Ishikawa (cell line): ENCODE measurements at regions not wholly inside any gene's neighbourhood (a gene's known extent, or its start where the extent isn't known, plus 50 kb on each side); places are given as distances from the start of the nearest gene placed in this dataset.

Experiments used
- CEBPB ChIP-seq: IDR thresholded peaks from 2 replicates; pipeline ENCODE4 v1.6.1; 2012
- CREB1 ChIP-seq: IDR thresholded peaks from 2 replicates; pipeline ENCODE4 v1.6.1; 2012; ENCODE audit warnings: low read depth
- EGR1 ChIP-seq: IDR thresholded peaks from 2 replicates; pipeline ENCODE4 v1.6.1; 2012
- EP300 ChIP-seq: IDR thresholded peaks from 2 replicates; pipeline ENCODE4 v1.6.1; 2012; ENCODE audit warnings: borderline replicate concordance
- FOXM1 ChIP-seq: IDR thresholded peaks from 2 replicates; pipeline ENCODE4 v1.6.1; 2012; ENCODE audit warnings: low read depth, borderline replicate concordance
- NFIC ChIP-seq: IDR thresholded peaks from 2 replicates; pipeline ENCODE4 v1.6.1; 2012
- RAD21 ChIP-seq: IDR thresholded peaks from 2 replicates; pipeline ENCODE4 v1.6.1; 2012; ENCODE audit warnings: low read depth
- TAF1 ChIP-seq: IDR thresholded peaks from 2 replicates; pipeline ENCODE4 v1.6.1; 2012; ENCODE audit warnings: low read depth, mild to moderate bottlenecking
- TCF12 ChIP-seq: IDR thresholded peaks from 2 replicates; pipeline ENCODE4 v1.6.1; 2012; ENCODE audit warnings: low read depth
- TEAD4 ChIP-seq: IDR thresholded peaks from 2 replicates; pipeline ENCODE4 v1.6.1; 2012
- YY1 ChIP-seq: IDR thresholded peaks from 2 replicates; pipeline ENCODE4 v1.6.1; 2012; ENCODE audit warnings: low read depth
- TF ChIP-seq, protein P1 (sequence below): IDR thresholded peaks from 2 replicates; pipeline ENCODE4 v1.6.1; 2012; ENCODE audit warnings: low read depth, mild to moderate bottlenecking
- TF ChIP-seq, protein P2 (sequence below): IDR thresholded peaks from 2 replicates; pipeline ENCODE4 v1.6.1; 2012
- TF ChIP-seq, protein P3 (sequence below): IDR thresholded peaks from 2 replicates; pipeline ENCODE4 v1.6.1; 2012

DNA sequence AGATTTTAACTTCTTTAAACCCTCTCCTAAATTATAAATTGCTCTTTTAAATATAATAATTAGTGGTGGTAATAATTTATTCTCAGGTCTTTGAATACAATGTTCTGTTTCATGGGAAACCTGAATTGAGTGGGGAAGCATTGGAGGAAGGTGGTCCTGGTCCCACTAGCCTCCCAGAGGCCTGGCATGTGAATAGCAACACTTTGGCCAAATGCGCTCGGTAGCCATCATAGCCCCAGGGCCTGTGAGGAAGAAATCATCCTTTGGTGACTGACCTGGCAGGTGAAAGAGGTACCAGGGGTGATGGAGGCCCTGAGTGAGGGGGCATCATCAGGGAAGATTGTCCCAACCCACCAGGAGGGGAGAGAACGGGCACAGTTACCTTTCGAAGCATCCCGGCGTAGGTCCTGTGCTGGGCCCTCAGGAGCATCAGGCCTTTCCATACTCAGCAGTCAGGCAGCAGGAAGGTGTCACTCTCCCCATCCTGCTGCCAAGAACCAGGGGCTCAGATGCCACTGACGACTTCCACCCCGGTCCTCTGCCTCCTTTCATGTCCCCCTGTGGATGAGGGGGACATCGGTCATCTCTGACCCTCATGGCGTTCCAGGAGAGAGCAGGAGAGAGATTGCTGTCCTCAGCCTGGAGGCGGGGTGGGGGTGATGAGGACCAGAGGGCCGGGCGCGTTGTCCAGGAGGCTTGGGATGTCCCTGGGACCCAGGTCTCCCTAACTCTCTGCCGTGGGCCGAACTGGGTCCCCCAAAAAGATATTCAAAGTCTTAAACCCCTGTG lies 78.6 kb upstream of the HPCAL1 start:
- TF ChIP-seq, protein P1, sequence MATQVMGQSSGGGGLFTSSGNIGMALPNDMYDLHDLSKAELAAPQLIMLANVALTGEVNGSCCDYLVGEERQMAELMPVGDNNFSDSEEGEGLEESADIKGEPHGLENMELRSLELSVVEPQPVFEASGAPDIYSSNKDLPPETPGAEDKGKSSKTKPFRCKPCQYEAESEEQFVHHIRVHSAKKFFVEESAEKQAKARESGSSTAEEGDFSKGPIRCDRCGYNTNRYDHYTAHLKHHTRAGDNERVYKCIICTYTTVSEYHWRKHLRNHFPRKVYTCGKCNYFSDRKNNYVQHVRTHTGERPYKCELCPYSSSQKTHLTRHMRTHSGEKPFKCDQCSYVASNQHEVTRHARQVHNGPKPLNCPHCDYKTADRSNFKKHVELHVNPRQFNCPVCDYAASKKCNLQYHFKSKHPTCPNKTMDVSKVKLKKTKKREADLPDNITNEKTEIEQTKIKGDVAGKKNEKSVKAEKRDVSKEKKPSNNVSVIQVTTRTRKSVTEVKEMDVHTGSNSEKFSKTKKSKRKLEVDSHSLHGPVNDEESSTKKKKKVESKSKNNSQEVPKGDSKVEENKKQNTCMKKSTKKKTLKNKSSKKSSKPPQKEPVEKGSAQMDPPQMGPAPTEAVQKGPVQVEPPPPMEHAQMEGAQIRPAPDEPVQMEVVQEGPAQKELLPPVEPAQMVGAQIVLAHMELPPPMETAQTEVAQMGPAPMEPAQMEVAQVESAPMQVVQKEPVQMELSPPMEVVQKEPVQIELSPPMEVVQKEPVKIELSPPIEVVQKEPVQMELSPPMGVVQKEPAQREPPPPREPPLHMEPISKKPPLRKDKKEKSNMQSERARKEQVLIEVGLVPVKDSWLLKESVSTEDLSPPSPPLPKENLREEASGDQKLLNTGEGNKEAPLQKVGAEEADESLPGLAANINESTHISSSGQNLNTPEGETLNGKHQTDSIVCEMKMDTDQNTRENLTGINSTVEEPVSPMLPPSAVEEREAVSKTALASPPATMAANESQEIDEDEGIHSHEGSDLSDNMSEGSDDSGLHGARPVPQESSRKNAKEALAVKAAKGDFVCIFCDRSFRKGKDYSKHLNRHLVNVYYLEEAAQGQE = no peak
- TF ChIP-seq, protein P2, sequence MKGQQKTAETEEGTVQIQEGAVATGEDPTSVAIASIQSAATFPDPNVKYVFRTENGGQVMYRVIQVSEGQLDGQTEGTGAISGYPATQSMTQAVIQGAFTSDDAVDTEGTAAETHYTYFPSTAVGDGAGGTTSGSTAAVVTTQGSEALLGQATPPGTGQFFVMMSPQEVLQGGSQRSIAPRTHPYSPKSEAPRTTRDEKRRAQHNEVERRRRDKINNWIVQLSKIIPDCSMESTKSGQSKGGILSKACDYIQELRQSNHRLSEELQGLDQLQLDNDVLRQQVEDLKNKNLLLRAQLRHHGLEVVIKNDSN = no peak
- TF ChIP-seq, protein P3, sequence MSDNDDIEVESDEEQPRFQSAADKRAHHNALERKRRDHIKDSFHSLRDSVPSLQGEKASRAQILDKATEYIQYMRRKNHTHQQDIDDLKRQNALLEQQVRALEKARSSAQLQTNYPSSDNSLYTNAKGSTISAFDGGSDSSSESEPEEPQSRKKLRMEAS = no peak
- TF ChIP-seq EP300 (no peak), RAD21 (no peak), TEAD4 (no peak), TCF12 (no peak), NFIC (no peak), EGR1 (no peak), YY1 (no peak), TAF1 (no peak), CREB1 (no peak), CEBPB (no peak), FOXM1 (no peak)
